Kidney (tissue), 13 donors: ENCODE measurements at regions not wholly inside any gene's neighbourhood (a gene's known extent, or its start where the extent isn't known, plus 50 kb on each side); places are given as distances from the start of the nearest gene placed in this dataset.

Source experiments
- DNase-seq, 5 donors: peaks; one replicate each; pipeline ENCODE4 v3.0.0-alpha.2; 2013 to 2020
- FAIRE-seq: peaks from 2 replicates; lab custom pipeline; 2012; peaks lifted over from hg19 to GRCh38; lab: Jason Lieb, UNC
- H3K27ac ChIP-seq, 2 donors: one replicate each; pipeline ENCODE4 v1.7.0; 2013; ENCODE audit warnings: low read depth in 2 of 2, low read length in 2 of 2, inconsistent platforms in 1 of 2
- H3K27me3 ChIP-seq: one replicate; pipeline ENCODE4 v1.7.1; 2013; ENCODE audit warnings: low read length, inconsistent platforms; ENCODE audit not compliant: control insufficient read depth, insufficient read depth
- H3K36me3 ChIP-seq, 3 donors: one replicate each; pipeline versions ENCODE4 v1.7.0 to v1.7.1; 2013; ENCODE audit warnings: low read length in 3 of 3, control low read depth in 1 of 3, inconsistent platforms in 1 of 3; ENCODE audit not compliant: insufficient read depth in 3 of 3, control insufficient read depth in 2 of 3
- H3K4me1 ChIP-seq, 3 donors: one replicate each; pipeline versions ENCODE4 v1.7.0 to v1.7.1; 2013; ENCODE audit warnings: low read length in 3 of 3, inconsistent platforms in 1 of 3, low read depth in 1 of 3; ENCODE audit not compliant: control insufficient read depth in 2 of 3, insufficient read depth in 2 of 3
- H3K4me3 ChIP-seq, 3 donors: one replicate each; pipeline versions ENCODE4 v1.7.0 to v1.8.1; 2013; ENCODE audit warnings: low read length in 3 of 3, control low read depth in 1 of 3, inconsistent platforms in 1 of 3
- H3K9ac ChIP-seq, 3 donors: one replicate each; pipeline versions ENCODE4 v1.7.0 to v1.7.1; 2013; ENCODE audit warnings: low read length in 3 of 3, control low read depth in 1 of 3, inconsistent platforms in 1 of 3
- H3K9me3 ChIP-seq, 3 donors: one replicate each; pipeline versions ENCODE4 v1.7.0 to v1.7.1; 2013; ENCODE audit warnings: low read length in 3 of 3, control low read depth in 1 of 3, inconsistent platforms in 1 of 3; ENCODE audit not compliant: control insufficient read depth in 2 of 3, insufficient read depth in 1 of 3
- intact Hi-C: fragments of 100-400 bp; cut with DNase I; formaldehyde crosslinking; loops from one replicate; pipeline ENCODE4 v1.11.1; 2022
- TF ChIP-seq, protein P1 (sequence below): IDR thresholded peaks from 3 replicates; pipeline ENCODE4 v1.5.1; 2012; ENCODE audit warnings: mild to moderate bottlenecking, moderate library complexity, borderline replicate concordance; ENCODE audit not compliant: insufficient read depth; ENCODE audit errors: extremely low read depth
- donor health status: control.
- donor health status: control.
- donor health status: control.
- donor health status: control.
- donor health status: control.
- donor health status: DM: yes; HTN: yes; CAD: no.
- donor health status: Normal renal cell carcinoma (clear cell type).

DNA sequence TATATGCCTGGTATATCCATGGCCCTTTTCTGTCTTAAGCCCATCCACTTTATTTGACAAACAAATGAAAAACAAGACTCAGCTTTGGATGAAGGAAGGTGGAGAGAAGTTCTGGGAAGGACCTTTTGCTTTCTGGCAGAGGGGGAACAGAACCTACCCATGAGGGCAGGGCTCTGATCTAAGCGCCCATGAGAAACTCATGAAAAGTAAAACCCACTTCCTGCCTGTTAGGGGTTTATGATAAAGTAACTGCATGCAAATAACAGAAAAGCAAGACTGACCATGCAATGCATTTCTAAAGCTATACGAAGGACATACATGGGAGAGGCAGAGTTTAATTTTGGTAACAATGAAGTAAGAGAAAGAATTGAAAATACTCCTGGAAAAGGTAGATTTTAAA lies 181.9 kb upstream of the ADRA1B start:
- H3K27me3 ChIP-seq = no peaks in the 10 kb centered on the region
- H3K9me3 ChIP-seq = no peaks in the 10 kb centered on the region
- intact Hi-C loops = no loop called here
- no peaks in the 10 kb centered on the region for H3K4me1 ChIP-seq
- no peak overlapping the region for H3K27ac ChIP-seq
- no peak overlapping the region for H3K9ac ChIP-seq
- no peaks in the 10 kb centered on the region for H3K36me3 ChIP-seq
- TF ChIP-seq, protein P1, sequence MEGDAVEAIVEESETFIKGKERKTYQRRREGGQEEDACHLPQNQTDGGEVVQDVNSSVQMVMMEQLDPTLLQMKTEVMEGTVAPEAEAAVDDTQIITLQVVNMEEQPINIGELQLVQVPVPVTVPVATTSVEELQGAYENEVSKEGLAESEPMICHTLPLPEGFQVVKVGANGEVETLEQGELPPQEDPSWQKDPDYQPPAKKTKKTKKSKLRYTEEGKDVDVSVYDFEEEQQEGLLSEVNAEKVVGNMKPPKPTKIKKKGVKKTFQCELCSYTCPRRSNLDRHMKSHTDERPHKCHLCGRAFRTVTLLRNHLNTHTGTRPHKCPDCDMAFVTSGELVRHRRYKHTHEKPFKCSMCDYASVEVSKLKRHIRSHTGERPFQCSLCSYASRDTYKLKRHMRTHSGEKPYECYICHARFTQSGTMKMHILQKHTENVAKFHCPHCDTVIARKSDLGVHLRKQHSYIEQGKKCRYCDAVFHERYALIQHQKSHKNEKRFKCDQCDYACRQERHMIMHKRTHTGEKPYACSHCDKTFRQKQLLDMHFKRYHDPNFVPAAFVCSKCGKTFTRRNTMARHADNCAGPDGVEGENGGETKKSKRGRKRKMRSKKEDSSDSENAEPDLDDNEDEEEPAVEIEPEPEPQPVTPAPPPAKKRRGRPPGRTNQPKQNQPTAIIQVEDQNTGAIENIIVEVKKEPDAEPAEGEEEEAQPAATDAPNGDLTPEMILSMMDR = no peak
- no peak for DNase-seq
- FAIRE-seq = no peak
- H3K4me3 ChIP-seq = no peak overlapping the region

DNA sequence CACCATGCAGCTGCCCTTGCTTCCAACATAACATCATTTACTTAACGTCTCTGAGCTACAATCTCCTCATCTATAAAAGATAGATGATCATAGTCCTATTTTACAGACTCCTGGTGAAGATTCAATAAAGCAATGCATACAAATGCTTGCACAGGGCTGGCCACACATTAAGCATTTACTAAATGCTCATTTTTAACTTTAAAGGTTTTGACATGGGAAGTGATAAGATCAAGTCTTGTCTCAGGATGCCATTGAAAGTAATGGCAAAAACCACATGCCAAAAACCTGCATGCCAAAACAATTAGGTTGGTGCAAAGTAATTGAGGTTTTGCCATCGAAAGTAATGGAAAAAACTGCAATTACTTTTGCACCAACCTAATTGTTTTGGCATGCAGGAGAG lies 181.2 kb upstream of the ADRA1B start:
- Histone ChIP-seq H3K27me3 (no peaks in the 10 kb centered on the region), H3K4me1 (no peaks in the 10 kb centered on the region), H3K9me3 (no peaks in the 10 kb centered on the region), H3K4me3 (no peak overlapping the region), H3K36me3 (no peaks in the 10 kb centered on the region), H3K27ac (no peak overlapping the region), H3K9ac (no peak overlapping the region)
- FAIRE-seq = no peak
- intact Hi-C loops = no loop called here
- DNase-seq = no peak
- TF ChIP-seq, protein P1 = no peak

DNA sequence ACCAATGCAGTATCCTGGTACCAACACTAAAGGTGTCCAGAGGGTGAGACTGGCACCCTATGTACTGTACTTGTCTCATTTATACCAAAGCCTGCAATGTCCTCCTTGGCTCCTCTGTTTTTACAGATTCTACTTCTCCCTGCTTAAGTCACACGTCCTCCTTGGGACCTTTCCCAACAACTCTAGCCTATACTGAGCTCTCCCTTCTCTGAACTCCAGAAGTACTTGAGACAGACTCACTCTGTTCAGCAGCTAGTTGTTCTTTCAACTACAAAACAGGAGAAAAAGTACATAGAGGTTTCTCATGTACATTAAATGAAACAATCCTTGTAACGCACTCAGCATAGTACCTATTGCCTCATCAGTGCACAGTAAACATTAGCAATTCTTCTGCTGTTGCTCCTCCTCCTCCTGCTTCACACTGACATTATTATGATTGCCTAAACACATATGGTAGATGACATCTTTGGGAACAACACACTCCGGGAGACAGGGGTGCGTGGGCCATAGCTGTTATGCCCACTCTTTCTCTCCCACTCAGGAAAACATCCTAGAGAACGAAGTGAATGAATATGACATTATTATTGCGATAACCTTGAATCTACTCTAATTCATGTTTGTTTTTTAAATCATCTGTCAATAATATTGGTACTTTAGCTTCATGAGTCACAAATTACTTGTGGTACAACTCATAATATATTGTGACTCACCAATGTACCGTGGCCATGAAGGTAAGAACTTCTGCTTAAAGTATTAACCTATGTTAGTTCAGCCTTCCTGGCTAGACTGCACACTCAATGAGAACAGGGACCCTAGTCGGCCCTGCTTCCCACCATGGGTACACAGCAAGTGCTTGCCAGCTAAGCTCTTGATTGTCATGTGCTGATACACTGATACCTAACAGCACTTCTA lies 180.3 kb upstream of the ADRA1B start:
- intact Hi-C loops = no loop called here
- Histone ChIP-seq H3K9me3 (no peaks in the 10 kb centered on the region), H3K36me3 (no peaks in the 10 kb centered on the region), H3K4me1 (no peaks in the 10 kb centered on the region), H3K27ac (no peak overlapping the region), H3K9ac (no peak overlapping the region), H3K4me3 (no peak overlapping the region), H3K27me3 (no peaks in the 10 kb centered on the region)
- TF ChIP-seq, protein P1 = no peak
- FAIRE-seq (no peak), DNase-seq (no peak)
